IMR-90 (cell line): ENCODE measurements at regions not wholly inside any gene's neighbourhood (a gene's known extent, or its start where the extent isn't known, plus 50 kb on each side); places are given as distances from the start of the nearest gene placed in this dataset.

Experiments used
- ATAC-seq: fragments of 200-7000 bp; cut with Tn5 transposase; 2 replicates; pipeline ENCODE4 v1.9.1; 2020; ENCODE audit warnings: low read depth, mild to moderate bottlenecking, moderate library complexity
- BruUV-seq: library from RNA; stranded (reverse); fragments of 400-500 nt; replicated peaks from 2 replicates; lab custom pipeline; 2021; lab: Mats Ljungman, UMichigan
- CTCF ChIA-PET: fragments of 300-600 bp; formaldehyde crosslinking; extraction: SDS; loops from one replicate; lab custom pipeline; 2021; ENCODE audit warnings: antibody characterized with exemption; lab: Yijun Ruan, JAX
- POLR2A ChIA-PET: fragments of 300-600 bp; sonication (Branson Sonifier 250); formaldehyde crosslinking; loops from one replicate; lab custom pipeline; 2022; ENCODE audit warnings: antibody characterized with exemption; ENCODE audit not compliant: unreplicated experiment; lab: Charles Lee
- DNase-seq: peaks from one replicate; pipeline ENCODE4 v3.0.0; 2013
- H2AFZ ChIP-seq: replicated peaks from 2 replicates; pipeline ENCODE3; 2013; ENCODE audit warnings: low read length, mild to moderate bottlenecking; ENCODE audit not compliant: poor library complexity
- H2AK5ac ChIP-seq: 2 replicates; pipeline ENCODE4 v1.6.1; 2013; ENCODE audit warnings: low read depth, low read length, inconsistent platforms
- H2AK9ac ChIP-seq: replicated peaks from 2 replicates; pipeline ENCODE3; 2013; ENCODE audit warnings: mild to moderate bottlenecking, low read depth, low read length, moderate library complexity; ENCODE audit not compliant: poor library complexity
- H2BK120ac ChIP-seq: 2 replicates; pipeline ENCODE4 v1.6.1; 2013; ENCODE audit warnings: low read depth, low read length, inconsistent platforms
- H2BK15ac ChIP-seq: 3 replicates; pipeline ENCODE4 v1.6.1; 2013; ENCODE audit warnings: low read depth, low read length, inconsistent platforms
- H2BK20ac ChIP-seq: 2 replicates; pipeline ENCODE4 v1.6.1; 2013; ENCODE audit warnings: low read depth, mild to moderate bottlenecking, inconsistent platforms, low read length, moderate library complexity
- H2BK5ac ChIP-seq: 2 replicates; pipeline ENCODE4 v1.6.1; 2013; ENCODE audit warnings: mild to moderate bottlenecking, low read depth, low read length, inconsistent platforms; ENCODE audit not compliant: poor library complexity, severe bottlenecking
- H3K14ac ChIP-seq: replicated peaks from 2 replicates; pipeline ENCODE4 v1.6.1; 2013; ENCODE audit warnings: low read depth, low read length, inconsistent platforms
- H3K18ac ChIP-seq: 2 replicates; pipeline ENCODE4 v1.6.1; 2013; ENCODE audit warnings: low read depth, low read length, control low read depth
- H3K23ac ChIP-seq: 2 replicates; pipeline ENCODE4 v1.6.1; 2013; ENCODE audit warnings: low read depth, low read length, inconsistent platforms
- H3K27ac ChIP-seq: 2 replicates; pipeline ENCODE4 v1.5.1; 2013; ENCODE audit warnings: mild to moderate bottlenecking, control low read depth, low read length; ENCODE audit not compliant: insufficient read depth
- H3K27me3 ChIP-seq: 2 replicates; pipeline ENCODE4 v1.6.1; 2013; ENCODE audit warnings: low read length; ENCODE audit not compliant: control insufficient read depth, insufficient read depth
- H3K36me3 ChIP-seq: 2 replicates; pipeline ENCODE4 v1.6.1; 2013; ENCODE audit warnings: low read length, mixed read lengths; ENCODE audit not compliant: control insufficient read depth, insufficient read depth
- H3K4ac ChIP-seq: 2 replicates; pipeline ENCODE4 v1.6.1; 2013; ENCODE audit warnings: low read depth, low read length, inconsistent platforms
- H3K4me1 ChIP-seq: 2 replicates; pipeline ENCODE4 v1.6.1; 2013; ENCODE audit warnings: low read length, mixed read lengths; ENCODE audit not compliant: control insufficient read depth, insufficient read depth
- H3K4me2 ChIP-seq: 2 replicates; pipeline ENCODE4 v1.6.1; 2013; ENCODE audit warnings: low read depth, mild to moderate bottlenecking, control low read depth, low read length, moderate library complexity
- H3K4me3 ChIP-seq: 2 replicates; pipeline ENCODE4 v1.5.1; 2013; ENCODE audit warnings: low read depth, mild to moderate bottlenecking, control low read depth, low read length, moderate library complexity; ENCODE audit not compliant: insufficient read depth
- H3K56ac ChIP-seq: 2 replicates; pipeline ENCODE4 v1.6.1; 2013; ENCODE audit warnings: low read length, inconsistent platforms; ENCODE audit not compliant: insufficient read depth; ENCODE audit errors: extremely low read depth
- H3K79me1 ChIP-seq, 2 experiments: 2 replicates each; pipeline ENCODE4 v1.6.1; 2013; ENCODE audit warnings: low read length in 2 of 2, inconsistent platforms in 1 of 2, low read depth in 1 of 2
- H3K9ac ChIP-seq: 2 replicates; pipeline ENCODE4 v1.6.1; 2013; ENCODE audit warnings: low read depth, low read length, control low read depth
- H3K9me1 ChIP-seq: 2 replicates; pipeline ENCODE4 v1.6.1; 2013; ENCODE audit warnings: low read length, inconsistent platforms; ENCODE audit not compliant: insufficient read depth
- H3K9me3 ChIP-seq: 2 replicates; pipeline ENCODE4 v1.6.1; 2013; ENCODE audit warnings: low read length; ENCODE audit not compliant: control insufficient read depth, insufficient read depth
- H4K20me1 ChIP-seq: 2 replicates; pipeline ENCODE4 v1.6.1; 2013; ENCODE audit warnings: low read length, inconsistent platforms; ENCODE audit not compliant: insufficient read depth
- H4K5ac ChIP-seq: 2 replicates; pipeline ENCODE4 v1.6.1; 2013; ENCODE audit warnings: mild to moderate bottlenecking, low read depth, low read length, control low read depth
- H4K8ac ChIP-seq, 2 experiments: 2 replicates each; pipeline ENCODE4 v1.6.1; 2013; ENCODE audit warnings: low read depth in 2 of 2, low read length in 2 of 2, control low read depth in 1 of 2, inconsistent platforms in 1 of 2
- H4K91ac ChIP-seq: 2 replicates; pipeline ENCODE4 v1.6.1; 2013; ENCODE audit warnings: low read depth, low read length, inconsistent platforms; ENCODE audit not compliant: insufficient read depth
- BHLHE40 ChIP-seq: fragments of 150-350 bp; IDR thresholded peaks from 2 replicates; pipeline ENCODE4 v1.6.1; 2016; ENCODE audit warnings: mild to moderate bottlenecking, low read depth, low read length
- CEBPB ChIP-seq: IDR thresholded peaks from 2 replicates; pipeline ENCODE4 v1.6.1; 2012; ENCODE audit warnings: low read depth, low read length, improper control_type of control experiment
- CHD1 ChIP-seq: IDR thresholded peaks from 2 replicates; pipeline ENCODE4 v1.6.1; 2012; ENCODE audit warnings: low read depth, low read length, improper control_type of control experiment
- ELK1 ChIP-seq: fragments of 150-350 bp; IDR thresholded peaks from 2 replicates; pipeline ENCODE4 v1.6.1; 2016; ENCODE audit warnings: low read depth, mild to moderate bottlenecking, low read length, moderate library complexity, borderline replicate concordance
- FOS ChIP-seq: fragments of 150-350 bp; IDR thresholded peaks from 2 replicates; pipeline ENCODE4 v1.6.1; 2016; ENCODE audit warnings: low read depth, low read length
- MAFK ChIP-seq: IDR thresholded peaks from 2 replicates; pipeline ENCODE4 v1.6.1; 2012; ENCODE audit warnings: low read depth, low read length, improper control_type of control experiment
- MAZ ChIP-seq: IDR thresholded peaks from 2 replicates; pipeline ENCODE4 v1.6.1; 2012; ENCODE audit warnings: low read depth, mild to moderate bottlenecking, low read length, improper control_type of control experiment, moderate library complexity, borderline replicate concordance
- MXI1 ChIP-seq: IDR thresholded peaks from 2 replicates; pipeline ENCODE4 v1.6.1; 2012; ENCODE audit warnings: low read depth, mild to moderate bottlenecking, low read length, moderate library complexity, borderline replicate concordance
- NFE2L2 ChIP-seq: fragments of 150-350 bp; IDR thresholded peaks from 2 replicates; pipeline ENCODE4 v1.6.1; 2016; ENCODE audit warnings: low read depth, mild to moderate bottlenecking, low read length
- POLR2A ChIP-seq: IDR thresholded peaks from 2 replicates; pipeline ENCODE4 v1.6.1; 2012; ENCODE audit warnings: mild to moderate bottlenecking, low read depth, low read length
- RAD21 ChIP-seq: IDR thresholded peaks from 2 replicates; pipeline ENCODE4 v1.6.1; 2012; ENCODE audit warnings: low read length, improper control_type of control experiment
- RCOR1 ChIP-seq: IDR thresholded peaks from 2 replicates; pipeline ENCODE4 v1.6.1; 2012; ENCODE audit warnings: mild to moderate bottlenecking, low read length, improper control_type of control experiment; ENCODE audit not compliant: insufficient replicate concordance
- RFX5 ChIP-seq: IDR thresholded peaks from 2 replicates; pipeline ENCODE4 v1.8.0; 2012; ENCODE audit warnings: low read depth, mild to moderate bottlenecking, low read length, moderate library complexity
- SMC3 ChIP-seq: fragments of 150-350 bp; IDR thresholded peaks from 2 replicates; pipeline ENCODE4 v1.6.1; 2016; ENCODE audit warnings: low read depth, mild to moderate bottlenecking, antibody characterized with exemption, low read length, moderate library complexity
- USF2 ChIP-seq: fragments of 150-350 bp; IDR thresholded peaks from 2 replicates; pipeline ENCODE4 v1.6.1; 2017; ENCODE audit warnings: mild to moderate bottlenecking, antibody characterized with exemption, low read length, low read depth
- WGBS, 2 experiments: methylation state at CpG; one replicate each; pipeline versions ENCODE4 v1.1.5 to v1.1.7; 2013; ENCODE audit warnings: missing lambda C conversion rate in 2 of 2; ENCODE audit not compliant: insufficient read length in 1 of 2; ENCODE audit errors: extremely low coverage in 2 of 2; 5-methylcytosine and 5-hydroxymethylcytosine counted together
- dilution Hi-C: fragments of 300-500 bp; cut with HindIII; formaldehyde crosslinking; loops from one replicate; pipeline ENCODE4 v1.14.3; 2018; ENCODE audit warnings: low sequenced_read_pairs; ENCODE audit not compliant: unreplicated experiment
- in situ Hi-C: fragments of 300-500 bp; cut with MboI; formaldehyde crosslinking; loops from 3 replicates; pipeline ENCODE4 v1.14.3; 2019; ENCODE audit warnings: low sequenced_read_pairs, inconsistent platforms, mixed read lengths
- intact Hi-C: fragments of 100-400 bp; cut with micrococcal nuclease; formaldehyde crosslinking; loops from 2 replicates; pipeline ENCODE4 v1.10.0; 2022
- TF ChIP-seq, protein P1 (sequence below): conservative IDR thresholded peaks from 2 replicates; pipeline ENCODE4 v1.5.1; 2012; ENCODE audit warnings: mild to moderate bottlenecking, low read depth, low read length, improper control_type of control experiment

DNA sequence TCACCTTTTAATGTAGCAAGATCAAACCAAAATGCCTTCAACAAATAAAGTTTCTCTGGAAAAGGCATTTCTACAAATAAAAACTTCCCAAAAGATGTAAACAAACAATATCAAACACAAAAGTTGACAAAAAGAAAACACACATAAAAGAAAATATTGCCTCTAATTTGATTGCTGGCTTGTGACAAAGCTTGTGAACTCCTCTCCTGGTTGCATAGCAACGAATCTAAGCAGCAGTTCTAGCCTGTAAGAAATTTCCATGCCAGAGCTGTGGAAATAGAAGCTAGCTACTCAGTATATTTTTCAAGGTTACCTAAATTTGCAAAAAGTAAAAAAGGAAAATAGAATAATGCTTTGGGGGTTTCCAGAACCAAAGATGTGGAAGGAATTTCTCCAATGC, 173.9 kb upstream of the CDK1 start:
- ATAC-seq = no peak
- dilution Hi-C loops (no loop called here), in situ Hi-C loops (no loop called here), intact Hi-C loops (no loop called here)
- Histone ChIP-seq H2BK15ac (no peak overlapping the region), H4K20me1 (no peaks in the 10 kb centered on the region), H3K9ac (no peak overlapping the region), H3K4me2 (no peak overlapping the region), H3K56ac (no peak overlapping the region), H2AK5ac (no peak overlapping the region), H3K9me3 (no peaks in the 10 kb centered on the region), H2BK5ac (no peak overlapping the region), H4K91ac (no peak overlapping the region), H3K23ac (no peak overlapping the region), H3K4me3 (no peak overlapping the region), H3K36me3 (no peaks in the 10 kb centered on the region), H3K27me3 (peaks cover 2% of the 10 kb centered on the region), H3K18ac (no peak overlapping the region), H2BK20ac (no peak overlapping the region), H3K9me1 (no peaks in the 10 kb centered on the region), H2AFZ (no peak overlapping the region), H4K8ac (no peak overlapping the region), H3K14ac (no peak overlapping the region), H4K5ac (no peak overlapping the region), H3K4me1 (no peaks in the 10 kb centered on the region), H2BK120ac (no peak overlapping the region), H2AK9ac (no peak overlapping the region), H3K79me1 (no peaks in the 10 kb centered on the region), H3K27ac (no peak overlapping the region), H3K4ac (no peak overlapping the region)
- no TSS peak for BruUV-seq
- TF ChIP-seq ELK1 (no peak), RAD21 (no peak), FOS (no peak), NFE2L2 (no peak), BHLHE40 (no peak), USF2 (no peak), POLR2A (no peak), RFX5 (no peak), SMC3 (no peak), MAZ (no peak), MXI1 (no peak), MAFK (no peak), CEBPB (no peak), RCOR1 (no peak), CHD1 (no peak)
- TF ChIP-seq, protein P1, sequence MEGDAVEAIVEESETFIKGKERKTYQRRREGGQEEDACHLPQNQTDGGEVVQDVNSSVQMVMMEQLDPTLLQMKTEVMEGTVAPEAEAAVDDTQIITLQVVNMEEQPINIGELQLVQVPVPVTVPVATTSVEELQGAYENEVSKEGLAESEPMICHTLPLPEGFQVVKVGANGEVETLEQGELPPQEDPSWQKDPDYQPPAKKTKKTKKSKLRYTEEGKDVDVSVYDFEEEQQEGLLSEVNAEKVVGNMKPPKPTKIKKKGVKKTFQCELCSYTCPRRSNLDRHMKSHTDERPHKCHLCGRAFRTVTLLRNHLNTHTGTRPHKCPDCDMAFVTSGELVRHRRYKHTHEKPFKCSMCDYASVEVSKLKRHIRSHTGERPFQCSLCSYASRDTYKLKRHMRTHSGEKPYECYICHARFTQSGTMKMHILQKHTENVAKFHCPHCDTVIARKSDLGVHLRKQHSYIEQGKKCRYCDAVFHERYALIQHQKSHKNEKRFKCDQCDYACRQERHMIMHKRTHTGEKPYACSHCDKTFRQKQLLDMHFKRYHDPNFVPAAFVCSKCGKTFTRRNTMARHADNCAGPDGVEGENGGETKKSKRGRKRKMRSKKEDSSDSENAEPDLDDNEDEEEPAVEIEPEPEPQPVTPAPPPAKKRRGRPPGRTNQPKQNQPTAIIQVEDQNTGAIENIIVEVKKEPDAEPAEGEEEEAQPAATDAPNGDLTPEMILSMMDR = no peak
- ChIA-PET CTCF (no interaction called here), POLR2A (no interaction called here)
- WGBS, 2 experiments = no CpG with 5 or more reads among the region's 1 CpG
- DNase-seq = no peak
